Activated T-cell treated with anti-CD3 and anti-CD28 coated beads for 48 hours (primary cell): ENCODE measurements at regions not wholly inside any gene's neighbourhood (a gene's known extent, or its start where the extent isn't known, plus 50 kb on each side); places are given as distances from the start of the nearest gene placed in this dataset.

ENCODE experiments used
- DNase-seq: peaks from one replicate; pipeline ENCODE4 v3.0.0-alpha.2; 2020; ENCODE audit warnings: low read depth

GRCh38 chr14:38111046-38111445 is 96.7 kb upstream of the SSTR1 start:
- no peak for DNase-seq

DNA sequence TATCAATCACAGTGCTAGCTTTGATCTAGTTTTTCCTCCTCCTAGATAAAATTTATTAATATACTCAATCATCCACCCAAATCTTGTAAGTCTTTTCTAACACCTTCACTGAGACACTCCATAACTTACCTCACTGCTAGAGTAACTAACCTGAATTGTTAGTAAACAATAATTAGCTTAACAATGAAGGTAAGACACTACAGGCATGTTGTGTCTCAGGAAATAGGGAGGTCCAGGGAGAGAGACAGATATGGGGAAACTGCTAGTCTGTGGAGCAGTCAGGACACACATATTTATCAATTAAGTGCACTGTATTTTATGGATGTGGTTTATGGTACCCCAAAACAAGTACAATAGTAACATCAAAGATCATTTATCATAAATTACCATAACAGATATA is 94.2 kb upstream of the SSTR1 start:
- DNase-seq: no peak

- DNase-seq: no peak
Measured at GRCh38 chr14:38116895-38117294, 90.8 kb upstream of the SSTR1 start.

- no peak for DNase-seq
Measured at GRCh38 chr14:38120109-38120508, 87.6 kb upstream of the SSTR1 start.

DNA sequence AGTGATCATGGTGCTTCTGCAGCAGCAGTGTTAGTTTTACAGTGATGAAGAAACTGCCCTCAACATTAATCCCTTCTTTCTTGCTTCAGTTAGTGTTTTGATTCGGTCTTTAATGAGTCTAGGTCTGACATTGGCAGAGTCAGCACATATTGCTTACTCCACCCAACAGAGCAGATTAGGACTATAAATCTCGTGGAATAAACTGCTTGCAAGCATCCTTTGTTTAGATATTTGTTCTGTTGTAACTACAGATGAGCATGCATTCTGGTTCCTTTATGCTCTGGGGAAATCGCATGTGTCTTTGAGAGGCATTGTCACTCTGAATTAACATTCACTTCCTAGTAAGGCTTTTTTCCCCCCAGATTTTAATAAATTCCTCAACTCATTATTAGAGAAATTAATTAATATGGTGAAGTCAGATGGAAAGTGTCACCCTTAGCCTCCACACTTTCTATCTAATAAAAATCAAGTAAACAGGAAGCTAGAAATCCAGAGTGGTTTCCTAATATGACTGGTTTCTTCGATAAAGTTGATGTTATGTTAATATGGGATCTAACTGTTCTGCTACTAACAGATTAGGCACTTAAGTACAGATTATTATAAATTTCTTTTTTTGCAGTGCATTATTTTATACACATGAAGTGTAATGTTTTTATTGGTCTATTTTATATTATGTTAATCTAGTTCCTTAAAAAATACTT is 86.2 kb upstream of the SSTR1 start:
- DNase-seq: no peak

DNA sequence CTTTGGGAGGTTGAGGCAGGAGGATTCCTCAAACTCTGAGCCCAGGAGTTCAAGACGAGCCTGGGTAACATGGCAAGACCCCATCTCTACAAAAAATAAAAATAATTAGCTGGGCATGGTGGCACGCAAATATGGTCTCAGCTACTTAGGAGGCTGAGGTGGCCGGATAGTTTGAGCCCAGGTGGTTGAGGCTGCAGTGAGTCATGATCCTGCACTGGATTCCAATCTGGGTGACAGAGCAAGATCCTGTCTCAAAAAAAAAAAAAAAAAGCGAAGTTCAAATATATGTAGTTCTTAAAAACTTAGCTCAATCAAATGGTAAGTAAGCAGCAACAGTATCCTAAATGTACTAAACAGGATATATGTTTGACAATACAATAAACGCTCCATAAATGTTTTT is 85.5 kb upstream of the SSTR1 start:
- no peak for DNase-seq

- no peak for DNase-seq
Measured at GRCh38 chr14:38124506-38124905, 83.2 kb upstream of the SSTR1 start.

GRCh38 chr14:38125481-38126037 is 82.1 kb upstream of the SSTR1 start:
- DNase-seq: no peak

GRCh38 chr14:38127356-38127755 is 80.3 kb upstream of the SSTR1 start:
- DNase-seq: no peak

DNA sequence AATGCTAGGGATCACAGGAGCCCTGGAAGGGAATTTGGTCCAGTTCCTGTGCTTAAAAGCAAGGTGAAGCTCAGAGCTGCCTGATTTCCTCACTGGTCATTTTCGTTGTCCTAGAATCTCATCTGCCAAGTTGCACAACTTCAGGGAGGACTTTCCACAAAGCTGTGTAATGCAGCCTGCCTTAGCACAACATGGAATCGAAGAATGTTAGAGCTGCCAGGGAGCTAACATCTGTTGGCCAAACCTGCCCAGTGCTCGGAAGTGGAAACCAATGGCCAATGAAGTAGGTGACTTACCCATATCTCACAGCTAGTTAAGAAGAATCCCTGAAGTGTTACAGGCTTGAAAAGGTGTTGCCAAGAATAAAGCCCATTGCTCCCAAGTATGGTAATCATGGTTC is 79.9 kb upstream of the SSTR1 start:
- DNase-seq: no peak

DNA sequence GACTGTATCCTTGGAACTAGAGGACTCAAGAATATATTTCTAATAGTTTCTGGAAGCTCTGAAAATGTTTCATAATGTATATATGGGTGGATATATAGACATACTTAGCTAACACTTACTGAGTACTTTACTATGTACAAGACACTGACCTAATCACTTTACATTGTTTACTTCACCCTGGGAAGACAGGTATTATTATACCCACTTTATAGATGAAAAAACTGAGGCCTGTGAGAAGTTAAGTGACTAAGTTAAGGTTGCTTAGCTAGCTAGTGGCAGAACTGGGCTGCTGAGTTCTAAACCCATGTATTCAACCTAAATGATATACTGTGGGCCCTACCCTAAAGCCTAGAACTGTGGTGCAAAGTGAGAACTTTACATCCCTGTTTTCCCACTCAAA is 79.1 kb upstream of the SSTR1 start:
- no peak for DNase-seq

DNA sequence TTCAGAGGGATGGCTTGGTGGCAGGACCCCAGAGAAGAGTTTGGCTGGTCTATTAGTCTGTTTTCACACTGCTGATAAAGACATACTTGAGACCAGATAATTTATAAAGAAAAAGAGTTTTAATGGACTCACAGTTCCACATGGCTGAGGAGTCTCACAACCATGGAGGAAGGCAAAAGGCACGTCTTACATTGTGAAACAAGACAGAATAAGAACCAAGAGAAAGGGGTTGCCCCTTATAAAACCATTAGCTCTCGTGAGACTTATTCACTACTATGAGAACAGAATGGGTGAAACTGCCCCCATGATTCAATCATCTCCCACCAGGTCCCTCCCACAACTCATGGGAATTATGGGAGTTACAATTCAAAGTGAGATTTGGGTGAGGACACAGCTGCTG is 78.5 kb upstream of the SSTR1 start:
- no peak for DNase-seq

DNA sequence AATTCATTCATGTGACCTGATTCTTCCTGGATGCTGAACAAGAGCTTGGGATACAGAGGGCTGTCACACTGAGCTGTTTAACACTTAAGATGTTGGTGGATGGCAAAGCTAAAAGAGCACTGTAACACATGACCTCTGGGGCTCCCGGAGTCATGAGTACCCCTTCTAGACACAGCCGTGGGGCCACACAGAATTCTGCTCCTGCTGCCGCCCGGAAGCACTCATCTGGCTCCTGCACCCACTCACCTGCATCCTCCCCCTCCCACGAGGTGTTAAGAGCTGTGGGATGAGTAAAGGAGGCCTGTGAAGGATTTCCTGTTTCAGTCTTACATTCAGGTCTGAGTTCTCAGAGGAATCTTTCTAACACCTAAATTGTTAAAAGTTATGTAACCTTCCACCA is 78.0 kb upstream of the SSTR1 start:
- DNase-seq: no peak

- no peak for DNase-seq
Measured at GRCh38 chr14:38134416-38135030, 73.2 kb upstream of the SSTR1 start.

DNA sequence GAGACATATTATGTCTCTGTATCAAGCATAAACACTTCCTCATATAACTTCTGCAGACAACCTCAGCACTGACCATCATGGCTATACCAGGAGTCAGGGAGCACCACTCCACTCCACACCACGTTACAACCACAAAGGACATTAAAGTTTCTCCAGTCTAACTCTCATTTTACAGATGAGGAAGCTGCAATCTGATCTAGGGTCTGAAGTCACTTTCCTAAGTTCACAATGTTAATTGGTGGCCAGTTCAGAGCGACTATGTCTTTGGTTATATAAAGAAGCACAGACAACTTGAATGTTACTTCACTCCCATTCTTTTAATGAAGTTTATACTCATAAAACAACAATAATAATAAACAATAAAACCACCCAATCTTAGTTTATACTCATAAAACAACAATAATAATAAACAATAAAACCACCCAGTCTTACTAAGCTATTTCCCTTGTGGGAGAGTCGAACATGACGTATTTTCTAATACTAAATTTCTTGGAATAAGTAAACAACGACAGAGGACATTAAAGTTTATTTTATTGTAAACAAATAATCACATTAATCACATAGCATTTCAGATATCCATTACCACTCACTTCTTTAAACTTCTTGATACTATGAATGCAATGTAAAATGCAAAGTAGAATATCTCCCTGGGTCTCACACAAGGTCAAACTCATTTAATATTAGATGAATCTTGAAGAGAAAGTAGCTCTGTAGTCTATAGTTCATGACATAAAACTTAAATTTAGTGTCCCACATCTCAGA is 72.4 kb upstream of the SSTR1 start:
- DNase-seq: no peak

DNA sequence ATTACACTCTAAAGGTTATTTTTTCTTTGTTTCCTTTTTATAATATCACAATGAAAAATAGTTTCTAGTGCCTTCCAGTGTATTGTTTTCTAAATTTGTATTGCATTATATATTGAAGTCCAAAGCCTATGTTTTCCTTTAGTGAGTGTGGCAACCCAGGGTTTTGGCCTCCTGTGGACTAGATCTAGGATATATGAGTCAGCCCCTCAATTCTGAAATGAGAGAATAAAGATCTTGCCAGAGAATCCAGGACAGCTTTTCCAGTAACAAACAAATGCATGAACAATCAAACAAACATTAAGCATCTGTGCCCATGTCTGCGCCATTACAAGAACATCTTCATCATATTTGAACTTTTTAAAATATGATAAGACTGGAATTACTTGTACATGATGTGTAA is 70.7 kb upstream of the SSTR1 start:
- DNase-seq: no peak

DNA sequence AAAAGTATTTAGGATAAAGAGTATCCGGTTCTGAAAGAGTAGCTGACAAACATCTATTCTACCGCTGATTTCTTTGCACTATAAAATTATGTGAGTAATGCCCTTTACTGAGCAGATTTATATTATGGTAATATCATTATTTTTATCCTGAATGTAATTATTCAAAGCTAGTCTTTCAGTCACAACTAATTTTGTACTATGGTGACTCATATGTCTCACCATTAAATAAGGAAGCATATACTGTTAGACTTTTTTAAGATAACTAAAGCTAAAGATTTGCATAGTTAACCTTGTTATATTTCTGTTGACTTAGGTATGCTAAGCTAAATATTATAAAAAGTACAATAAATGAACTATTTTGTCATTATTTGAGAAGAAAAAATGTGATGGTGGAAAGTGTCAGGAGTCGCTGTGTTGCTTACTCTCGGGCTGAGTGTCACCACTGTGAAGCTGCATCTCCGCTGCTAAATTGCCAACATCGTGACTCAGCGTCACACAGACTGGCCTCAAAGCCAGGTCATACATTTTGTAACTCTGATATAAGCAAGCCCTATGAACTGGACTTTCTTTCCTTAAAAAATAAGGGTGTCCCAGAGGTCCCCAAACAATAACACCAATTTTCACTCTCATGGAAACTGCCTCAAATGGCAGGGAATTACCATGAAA is 69.1 kb upstream of the SSTR1 start:
- no peak for DNase-seq

DNA sequence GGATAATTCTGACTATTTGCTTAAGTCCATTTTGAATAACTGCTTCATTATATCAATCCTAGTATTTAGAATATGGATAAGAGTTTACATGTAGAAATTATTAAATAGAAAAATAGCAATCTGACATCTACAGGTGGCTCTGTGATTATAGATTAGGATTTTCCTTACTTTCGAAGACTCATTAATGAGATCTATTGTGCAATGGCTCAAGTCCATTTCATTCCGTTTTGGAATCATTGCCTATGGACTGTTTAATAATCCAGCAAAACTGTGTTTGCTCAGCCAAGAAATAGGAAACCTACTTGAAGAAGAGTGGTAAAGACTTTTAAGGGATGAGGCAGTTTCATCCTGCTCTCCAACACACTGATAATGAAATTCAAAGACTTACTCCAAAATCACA is 67.8 kb upstream of the SSTR1 start:
- no peak for DNase-seq

- no peak for DNase-seq
Measured at GRCh38 chr14:38143170-38143569, 64.5 kb upstream of the SSTR1 start.

DNA sequence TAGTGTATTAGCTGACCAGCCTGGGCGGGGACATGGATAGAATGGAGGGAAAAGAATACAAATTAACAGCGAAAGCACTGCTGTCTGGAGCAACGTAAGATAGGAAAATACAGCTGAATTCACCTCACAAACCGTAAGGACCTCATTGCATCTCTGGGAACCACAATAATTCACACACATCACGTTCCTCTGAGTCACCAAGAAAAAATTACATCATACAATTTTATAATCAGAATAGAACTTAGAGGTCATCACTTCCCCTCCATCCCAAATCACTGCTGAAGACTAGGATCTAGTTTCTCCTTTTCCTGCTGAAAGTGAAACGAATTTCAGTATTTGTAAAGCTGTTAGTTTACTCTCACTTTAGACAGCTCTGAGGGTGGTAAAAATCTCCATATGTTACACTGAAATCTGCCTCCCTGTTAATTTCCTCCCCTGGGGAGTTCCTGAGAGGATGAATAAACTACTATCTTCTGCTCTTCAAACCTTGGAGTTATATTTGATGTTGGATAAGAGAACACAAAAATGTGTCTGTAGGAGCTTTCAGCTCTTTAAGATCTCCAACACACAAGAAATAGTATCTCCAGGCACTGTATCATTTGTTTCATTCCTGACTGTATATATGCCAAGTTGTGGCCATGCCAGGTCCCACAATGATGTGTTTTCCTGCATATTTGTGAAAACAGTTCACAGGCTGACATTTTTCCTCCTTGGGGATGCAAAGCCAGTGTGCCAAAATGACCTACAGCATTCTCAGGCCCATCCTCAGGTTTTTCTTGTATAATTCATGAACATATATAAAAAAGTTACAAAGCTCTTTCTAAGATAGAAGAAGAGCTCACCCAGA is 63.8 kb upstream of the SSTR1 start:
- no peak for DNase-seq

DNA sequence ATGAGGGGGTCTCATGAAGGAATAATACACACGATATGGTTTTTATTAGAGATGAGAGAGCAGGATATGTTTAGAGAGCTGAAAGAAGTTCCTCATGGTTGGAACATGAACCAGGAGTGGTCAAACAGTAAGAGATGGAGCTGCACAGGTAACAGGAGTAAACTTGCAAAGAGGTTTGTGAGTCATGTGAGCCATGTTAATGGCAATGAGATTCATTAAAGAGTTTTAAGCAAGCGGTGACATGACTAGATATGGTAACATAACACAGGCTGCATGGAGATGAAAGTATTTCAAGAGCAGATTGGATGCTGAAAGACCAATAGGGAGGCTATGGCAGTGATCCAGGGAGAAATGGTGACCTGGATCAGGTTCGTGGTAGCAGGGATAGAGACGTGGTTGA is 62.6 kb upstream of the SSTR1 start:
- no peak for DNase-seq

DNA sequence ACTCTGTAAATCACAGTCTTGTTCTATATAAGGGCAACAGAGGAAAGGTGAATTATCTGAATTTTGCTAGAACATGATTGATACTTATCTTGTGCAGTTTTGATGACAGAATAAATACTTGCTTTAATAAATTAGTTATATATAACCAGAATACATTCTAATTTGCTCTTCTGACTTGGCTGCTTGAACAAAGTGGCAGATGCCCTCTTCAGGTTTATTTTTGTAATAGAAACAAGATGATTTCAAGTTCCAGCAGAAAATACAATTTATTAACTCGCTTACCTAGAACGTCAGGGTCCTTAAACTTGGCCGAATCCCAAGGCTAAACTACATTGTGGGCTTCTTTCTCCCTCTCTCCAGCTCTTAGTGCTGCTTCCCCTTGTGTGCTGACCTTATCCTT is 57.6 kb upstream of the SSTR1 start:
- DNase-seq: no peak
